HEK293 (cell line): ENCODE measurements at regions not wholly inside any gene's neighbourhood (a gene's known extent, or its start where the extent isn't known, plus 50 kb on each side); places are given as distances from the start of the nearest gene placed in this dataset.

Source experiments
- CTCF ChIA-PET: fragments of 350-600 bp; formaldehyde crosslinking; extraction: SDS; loops from one replicate; lab custom pipeline; 2021; ENCODE audit warnings: antibody characterized with exemption; lab: Yijun Ruan, JAX
- POLR2A ChIA-PET: fragments of 300-600 bp; formaldehyde crosslinking; extraction: SDS; loops from one replicate; lab custom pipeline; 2020; ENCODE audit warnings: antibody characterized with exemption, inconsistent platforms; lab: Yijun Ruan, JAX
- H3K27ac ChIP-seq: fragments of 200-500 bp; sonication (Bioruptor generic); 2 replicates; pipeline ENCODE4 v1.5.1; 2014; ENCODE audit warnings: low read depth, low read length, control low read depth, inconsistent platforms; ENCODE audit errors: extremely low read depth
- H3K36me3 ChIP-seq, 2 experiments: fragments of 200-500 bp in 1 of 2; sonication (Bioruptor generic) in 1 of 2; 1 replicate in 1 of 2; 2 replicates in 1 of 2; pipeline ENCODE4 v1.5.1; 2014 to 2017; ENCODE audit warnings: inconsistent platforms in 2 of 2, low read length in 2 of 2; ENCODE audit not compliant: control insufficient read depth in 2 of 2, insufficient read depth in 1 of 2
- H3K4me1 ChIP-seq: fragments of 200-500 bp; sonication (Bioruptor generic); 2 replicates; pipeline ENCODE4 v1.5.1; 2014; ENCODE audit warnings: mild to moderate bottlenecking, low read length, inconsistent platforms; ENCODE audit not compliant: control insufficient read depth, insufficient read depth
- H3K4me3 ChIP-seq: 2 replicates; pipeline ENCODE4 v1.5.1; 2011; ENCODE audit warnings: low read depth, mild to moderate bottlenecking, control low read depth, low read length, moderate library complexity
- H3K9me3 ChIP-seq: fragments of 200-500 bp; sonication (Bioruptor generic); 2 replicates; pipeline ENCODE4 v1.5.1; 2014; ENCODE audit warnings: low read depth, low read length, inconsistent platforms; ENCODE audit not compliant: control insufficient read depth, insufficient read depth
- EGR2 ChIP-seq: fragments of 450-650 bp; formaldehyde crosslinking; IDR thresholded peaks from 2 replicates; pipeline ENCODE4 v1.5.1; 2016; ENCODE audit warnings: low read depth, missing biosample characterization, missing genetic modification characterization
- KLF1 ChIP-seq: fragments of 450-650 bp; formaldehyde crosslinking; IDR thresholded peaks from 2 replicates; pipeline ENCODE4 v1.5.1; 2016; ENCODE audit warnings: missing biosample characterization, missing genetic modification characterization
- KLF10 ChIP-seq: fragments of 450-650 bp; IDR thresholded peaks from 2 replicates; pipeline ENCODE4 v1.5.1; 2018; ENCODE audit warnings: missing biosample characterization, mild to moderate bottlenecking, missing genetic modification characterization
- PBX3 ChIP-seq: sonication (generic); formaldehyde crosslinking; IDR thresholded peaks from 2 replicates; pipeline ENCODE4 v1.8.1; 2022; ENCODE audit warnings: mild to moderate bottlenecking, moderate library complexity, missing genetic modification reagents
- WT1 ChIP-seq: fragments of 450-650 bp; formaldehyde crosslinking; IDR thresholded peaks from 2 replicates; pipeline ENCODE4 v1.5.1; 2016; ENCODE audit warnings: missing biosample characterization, missing genetic modification characterization
- ZNF133 ChIP-seq: fragments of 450-650 bp; formaldehyde crosslinking; IDR thresholded peaks from 2 replicates; pipeline ENCODE4 v1.5.1; 2016; ENCODE audit warnings: missing biosample characterization, missing genetic modification characterization
- ZNF16 ChIP-seq: fragments of 450-650 bp; formaldehyde crosslinking; IDR thresholded peaks from 2 replicates; pipeline ENCODE4 v1.5.1; 2016; ENCODE audit warnings: low read depth, missing biosample characterization, missing genetic modification characterization
- ZNF174 ChIP-seq: fragments of 450-650 bp; formaldehyde crosslinking; IDR thresholded peaks from 2 replicates; pipeline ENCODE4 v1.5.0; 2017; ENCODE audit warnings: missing biosample characterization, mild to moderate bottlenecking, missing genetic modification characterization
- ZNF18 ChIP-seq: fragments of 450-650 bp; formaldehyde crosslinking; IDR thresholded peaks from 2 replicates; pipeline ENCODE4 v1.5.1; 2016; ENCODE audit warnings: missing biosample characterization, missing genetic modification characterization
- ZNF202 ChIP-seq: fragments of 450-650 bp; formaldehyde crosslinking; IDR thresholded peaks from 2 replicates; pipeline ENCODE4 v1.5.1; 2016; ENCODE audit warnings: missing biosample characterization, missing genetic modification characterization, borderline replicate concordance
- ZNF362 ChIP-seq: fragments of 450-650 bp; formaldehyde crosslinking; IDR thresholded peaks from 2 replicates; pipeline ENCODE4 v1.5.1; 2016; ENCODE audit warnings: missing biosample characterization, missing genetic modification characterization
- ZNF513 ChIP-seq: fragments of 450-650 bp; IDR thresholded peaks from 2 replicates; pipeline ENCODE4 v1.5.1; 2018; ENCODE audit warnings: missing biosample characterization, missing genetic modification characterization
- ZNF549 ChIP-seq: fragments of 450-650 bp; IDR thresholded peaks from 2 replicates; pipeline ENCODE4 v1.5.1; 2018; ENCODE audit warnings: missing biosample characterization, missing genetic modification characterization, mild to moderate bottlenecking, inconsistent platforms, moderate library complexity
- ZNF580 ChIP-seq: fragments of 450-650 bp; formaldehyde crosslinking; IDR thresholded peaks from 2 replicates; pipeline ENCODE4 v1.5.1; 2016; ENCODE audit warnings: missing biosample characterization, missing genetic modification characterization
- ZNF664 ChIP-seq: fragments of 450-650 bp; formaldehyde crosslinking; IDR thresholded peaks from 2 replicates; pipeline ENCODE4 v1.5.1; 2016; ENCODE audit warnings: missing biosample characterization, missing genetic modification characterization
- ZNF777 ChIP-seq: fragments of 450-650 bp; formaldehyde crosslinking; IDR thresholded peaks from 2 replicates; pipeline ENCODE4 v1.5.1; 2017; ENCODE audit warnings: missing biosample characterization, missing genetic modification characterization, borderline replicate concordance
- ZNF785 ChIP-seq: fragments of 450-650 bp; formaldehyde crosslinking; IDR thresholded peaks from 2 replicates; pipeline ENCODE4 v1.5.1; 2016; ENCODE audit warnings: missing biosample characterization, missing genetic modification characterization

GRCh38 chr1:2969011-2969844 is 52.0 kb upstream of the ACTRT2 start:
- Histone ChIP-seq H3K9me3 (no peaks in the 10 kb centered on the region), H3K4me1 (no peaks in the 10 kb centered on the region), H3K36me3 (no peaks in the 10 kb centered on the region), H3K4me3 (no peak overlapping the region), H3K27ac (no peak overlapping the region)
- CTCF ChIA-PET = no interaction called here
- TF ChIP-seq ZNF549 (tag by site-specific recombination) (no peak), ZNF18 (tag by site-specific recombination) (no peak), KLF10 (no peak), ZNF202 (no peak), ZNF133 (tag by site-specific recombination) (no peak), ZNF777 (no peak), WT1 (no peak), ZNF174 (tag by site-specific recombination) (no peak), ZNF785 (tag by site-specific recombination) (no peak), ZNF580 (tag by site-specific recombination) (no peak), ZNF362 (tag by site-specific recombination) (no peak), ZNF16 (no peak), ZNF513 (tag by site-specific recombination) (no peak), KLF1 (tag by site-specific recombination) (no peak), PBX3 (CRISPR knock-in tag) (no peak), ZNF664 (tag by site-specific recombination) (no peak)
- POLR2A ChIA-PET = no interaction called here

- TF ChIP-seq EGR2 (tag by site-specific recombination) (no peak), PBX3 (CRISPR knock-in tag) (no peak)
- Histone ChIP-seq H3K4me1 (no peaks in the 10 kb centered on the region), H3K27ac (no peak overlapping the region), H3K9me3 (no peaks in the 10 kb centered on the region), H3K36me3 (no peaks in the 10 kb centered on the region), H3K4me3 (no peak overlapping the region)
- ChIA-PET POLR2A (no interaction called here), CTCF (no interaction called here)
Observed at GRCh38 chr1:2969845-2970291, 51.4 kb upstream of the ACTRT2 start.
